Erythroblast (primary cell): ENCODE measurements at regions not wholly inside any gene's neighbourhood (a gene's known extent, or its start where the extent isn't known, plus 50 kb on each side); places are given as distances from the start of the nearest gene placed in this dataset.

Source experiments
- GATA1 ChIP-seq: IDR thresholded peaks from 2 replicates; pipeline ENCODE4 v1.6.1; 2011; ENCODE audit warnings: low read depth, mild to moderate bottlenecking, control low read depth, low read length, moderate library complexity
- POLR2A ChIP-seq: IDR thresholded peaks from 2 replicates; pipeline ENCODE4 v1.6.1; 2011; ENCODE audit warnings: mild to moderate bottlenecking, low read length

- TF ChIP-seq POLR2A (no peak), GATA1 (no peak)
Measured at GRCh38 chr9:75644649-75645048, 245.8 kb upstream of the PCSK5 start.
